Upper lobe of right lung (tissue), 1 donor: ENCODE measurements at regions not wholly inside any gene's neighbourhood (a gene's known extent, or its start where the extent isn't known, plus 50 kb on each side); places are given as distances from the start of the nearest gene placed in this dataset.

Experiments
- ATAC-seq: fragments of 200-7000 bp; cut with Tn5 transposase; one replicate; pipeline ENCODE4 v1.9.1; 2020; ENCODE audit warnings: mild to moderate bottlenecking, moderate library complexity
- DNase-seq: peaks from one replicate; pipeline ENCODE4 v3.0.0-alpha.2; 2020
- H3K27ac ChIP-seq: fragments of 200-600 bp; one replicate; pipeline ENCODE4 v1.8.0; 2022
- H3K27me3 ChIP-seq: fragments of 200-600 bp; one replicate; pipeline ENCODE4 v1.8.0; 2022; ENCODE audit warnings: mild to moderate bottlenecking
- H3K36me3 ChIP-seq: fragments of 200-600 bp; one replicate; pipeline ENCODE4 v1.8.0; 2022
- H3K4me1 ChIP-seq: fragments of 200-600 bp; one replicate; pipeline ENCODE4 v1.8.0; 2022
- H3K4me3 ChIP-seq: fragments of 200-600 bp; one replicate; pipeline ENCODE4 v1.8.0; 2022; ENCODE audit warnings: mild to moderate bottlenecking
- H3K9me3 ChIP-seq: fragments of 200-600 bp; one replicate; pipeline ENCODE4 v1.8.0; 2022
- CTCF ChIP-seq: fragments of 200-600 bp; IDR thresholded peaks from one replicate; pipeline ENCODE4 v1.8.0; 2022; ENCODE audit warnings: antibody characterized with exemption
- intact Hi-C: fragments of 100-400 bp; cut with DNase I; formaldehyde crosslinking; loops from one replicate; pipeline ENCODE4 v1.11.0; 2022
- donor health status: DM: no; HTN: yes; CAD: no; lungs with severe emphysema.

- H3K27me3 ChIP-seq: no peaks in the 10 kb centered on the region
- TF ChIP-seq CTCF: no peak
- DNase-seq (no peak), ATAC-seq (no peak)
- no peaks in the 10 kb centered on the region for H3K36me3 ChIP-seq
- H3K27ac ChIP-seq: no peak overlapping the region
- intact Hi-C loops: no loop called here
- H3K4me1 ChIP-seq: no peaks in the 10 kb centered on the region
- H3K4me3 ChIP-seq: no peak overlapping the region
- H3K9me3 ChIP-seq: no peaks in the 10 kb centered on the region
Observed at GRCh38 chr4:57443787-57444186, 333.6 kb upstream of the IGFBP7 start.

- H3K4me3 ChIP-seq: no peak overlapping the region
- intact Hi-C loops: no loop called here
- no peak overlapping the region for H3K27ac ChIP-seq
- no peak for TF ChIP-seq CTCF
- H3K36me3 ChIP-seq: no peaks in the 10 kb centered on the region
- peak; percentile 74 for ATAC-seq
- peak; percentile 68 for DNase-seq
- H3K9me3 ChIP-seq: no peaks in the 10 kb centered on the region
- H3K4me1 ChIP-seq: no peaks in the 10 kb centered on the region
- H3K27me3 ChIP-seq: no peaks in the 10 kb centered on the region
Observed at GRCh38 chr4:57443308-57443707, 333.1 kb upstream of the IGFBP7 start.

GRCh38 chr4:57442831-57443291, 332.7 kb upstream of the IGFBP7 start:
- intact Hi-C loops: no loop called here
- ATAC-seq (peak; percentile 83), DNase-seq (no peak)
- peak; percentile 57 for TF ChIP-seq CTCF
- H3K4me1 ChIP-seq: no peaks in the 10 kb centered on the region
- no peak overlapping the region for H3K27ac ChIP-seq
- H3K36me3 ChIP-seq: no peaks in the 10 kb centered on the region
- no peaks in the 10 kb centered on the region for H3K27me3 ChIP-seq
- no peak overlapping the region for H3K4me3 ChIP-seq
- H3K9me3 ChIP-seq: no peaks in the 10 kb centered on the region

- Histone ChIP-seq H3K27ac (no peak overlapping the region), H3K36me3 (no peaks in the 10 kb centered on the region), H3K9me3 (no peaks in the 10 kb centered on the region), H3K4me1 (no peaks in the 10 kb centered on the region), H3K4me3 (no peak overlapping the region), H3K27me3 (no peaks in the 10 kb centered on the region)
- ATAC-seq (no peak), DNase-seq (no peak)
- intact Hi-C loops: no loop called here
- TF ChIP-seq CTCF: no peak
Observed at GRCh38 chr4:57442241-57442640, 332.1 kb upstream of the IGFBP7 start.

GRCh38 chr4:57437649-57438048, 327.5 kb upstream of the IGFBP7 start:
- no peak for TF ChIP-seq CTCF
- no peaks in the 10 kb centered on the region for H3K27me3 ChIP-seq
- no peaks in the 10 kb centered on the region for H3K36me3 ChIP-seq
- no peak for DNase-seq
- no peaks in the 10 kb centered on the region for H3K4me1 ChIP-seq
- no peak for ATAC-seq
- H3K27ac ChIP-seq: no peak overlapping the region
- intact Hi-C loops: no loop called here
- no peak overlapping the region for H3K4me3 ChIP-seq
- no peaks in the 10 kb centered on the region for H3K9me3 ChIP-seq

GRCh38 chr4:57435300-57435699, 325.1 kb upstream of the IGFBP7 start:
- H3K9me3 ChIP-seq: no peaks in the 10 kb centered on the region
- DNase-seq (no peak), ATAC-seq (no peak)
- no peaks in the 10 kb centered on the region for H3K4me1 ChIP-seq
- TF ChIP-seq CTCF: no peak
- no peak overlapping the region for H3K27ac ChIP-seq
- H3K36me3 ChIP-seq: no peaks in the 10 kb centered on the region
- H3K4me3 ChIP-seq: no peak overlapping the region
- intact Hi-C loops: no loop called here
- no peaks in the 10 kb centered on the region for H3K27me3 ChIP-seq
